ENCODE measurements at regions not wholly inside any gene's neighbourhood (a gene's known extent, or its start where the extent isn't known, plus 50 kb on each side); places are given as distances from the start of the nearest gene placed in this dataset.

DNA sequence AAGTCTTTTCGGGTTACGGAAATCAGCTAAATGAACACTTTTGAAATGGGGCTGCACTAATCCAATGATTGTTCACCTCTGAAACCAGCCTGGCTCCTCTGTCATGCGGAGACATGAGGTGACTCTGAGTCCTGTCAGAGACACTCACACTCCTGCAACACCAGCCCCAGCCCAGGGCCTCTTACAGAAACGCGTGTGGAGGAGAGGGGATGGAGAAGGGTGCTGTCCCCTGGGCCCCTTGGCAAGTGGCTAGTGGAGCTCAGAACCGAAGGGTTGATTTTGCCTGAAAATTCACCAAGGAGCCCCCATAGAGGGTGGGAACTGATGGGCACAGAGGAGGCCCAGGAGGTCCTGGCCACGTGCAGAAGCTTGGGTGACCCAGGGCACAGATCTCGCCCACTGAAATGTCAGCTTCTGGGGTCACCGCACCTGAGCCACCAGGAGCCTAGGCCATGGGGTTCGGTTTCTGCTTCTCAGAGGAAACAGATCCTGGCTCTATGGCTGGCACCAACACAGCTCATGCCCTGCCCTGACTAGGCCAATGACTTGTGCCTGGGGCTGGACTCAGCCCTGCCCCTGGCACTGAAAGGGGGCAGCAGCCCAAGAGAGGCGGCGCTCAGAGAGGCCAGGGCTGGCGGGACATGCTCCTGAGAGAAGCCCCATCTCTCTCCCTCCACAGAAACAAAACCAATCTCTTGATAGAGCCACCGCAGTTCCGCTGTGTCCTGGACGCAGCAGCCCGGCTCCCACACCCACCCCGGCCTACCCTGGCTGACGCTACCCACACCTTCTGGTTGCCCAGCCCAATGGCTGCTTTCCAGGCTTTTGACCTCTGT is 144.7 kb downstream of the ERMARD start:
- DNase-seq, result no peak

GRCh38 chr6:169895000-169895759 is 143.8 kb downstream of the ERMARD start:
- no peak for DNase-seq

DNA sequence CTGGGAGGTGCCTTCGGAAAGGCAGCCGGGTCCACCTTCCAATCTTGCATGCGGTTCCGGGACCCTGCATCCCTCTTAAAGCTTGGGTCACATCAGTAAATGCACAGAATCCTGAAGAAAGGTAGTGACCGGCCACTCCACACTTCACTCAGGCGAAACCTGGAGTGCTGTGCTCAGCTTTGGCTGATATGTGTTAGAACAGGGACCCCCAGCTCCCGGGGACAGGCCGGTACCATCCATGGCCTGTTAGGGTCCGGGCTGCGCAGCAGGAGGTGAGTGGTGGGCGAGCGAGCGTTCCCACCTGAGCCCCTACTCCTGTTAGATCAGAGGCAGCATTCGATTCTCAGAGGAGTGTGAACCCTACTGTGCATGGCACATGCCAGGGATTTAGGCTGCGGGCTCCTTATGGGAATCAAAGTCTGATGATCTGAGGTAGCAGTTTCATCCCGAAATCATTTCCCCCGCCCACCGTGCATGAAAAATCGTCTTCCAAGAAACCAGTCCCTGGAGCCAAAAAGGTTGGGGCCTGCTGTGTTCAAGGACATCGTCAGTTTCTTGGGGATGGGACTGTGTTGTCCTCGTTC is 143.0 kb downstream of the ERMARD start:
- no peak for DNase-seq

- no peak for DNase-seq
Observed at GRCh38 chr6:169893624-169894023, 142.2 kb downstream of the ERMARD start.

DNA sequence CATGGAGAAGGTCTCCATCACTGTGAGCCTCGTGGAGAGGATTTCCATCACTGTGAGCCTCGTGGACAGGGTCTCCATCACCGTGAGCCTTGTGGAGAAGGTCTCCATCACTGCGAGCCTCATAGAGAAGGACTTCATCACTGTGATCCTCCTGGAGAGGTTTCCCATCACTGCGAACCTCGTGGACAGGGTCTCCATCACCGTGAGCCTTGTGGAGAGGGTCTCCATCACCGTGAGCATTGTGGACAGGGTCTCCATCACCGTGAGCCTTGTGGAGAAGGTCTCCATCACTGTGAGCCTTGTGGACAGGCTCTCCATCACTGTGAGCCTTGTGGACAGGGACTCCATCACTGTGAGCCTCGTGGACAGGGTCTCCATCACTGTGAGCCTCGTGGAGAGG is 140.4 kb downstream of the ERMARD start:
- no peak for DNase-seq

- no peak for DNase-seq
Observed at GRCh38 chr6:169891421-169891820, 140.0 kb downstream of the ERMARD start.

DNA sequence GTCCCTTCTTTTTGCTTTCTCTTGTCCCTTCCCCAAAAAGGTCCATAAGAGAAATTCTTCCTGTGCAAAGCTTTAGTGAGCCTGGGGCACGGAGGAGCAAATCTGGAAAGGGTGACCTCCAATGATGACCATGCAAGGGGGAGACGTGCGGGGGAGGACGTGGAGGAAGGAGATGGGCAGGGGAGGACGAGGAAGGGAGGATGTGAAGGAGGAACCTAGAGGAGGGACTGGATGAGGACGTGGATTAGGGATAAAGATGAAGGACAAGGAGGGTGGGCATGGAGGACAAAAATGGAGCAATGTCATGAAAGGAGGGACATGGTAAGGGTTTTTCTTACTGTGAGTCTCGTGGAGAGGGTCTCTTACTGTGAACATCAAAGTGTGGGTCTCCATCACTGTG is 139.5 kb downstream of the ERMARD start:
- no peak for DNase-seq

GRCh38 chr6:169890049-169890448 is 138.6 kb downstream of the ERMARD start:
- DNase-seq, result no peak

GRCh38 chr6:169887529-169888140 is 136.2 kb downstream of the ERMARD start:
- no peak for DNase-seq

DNA sequence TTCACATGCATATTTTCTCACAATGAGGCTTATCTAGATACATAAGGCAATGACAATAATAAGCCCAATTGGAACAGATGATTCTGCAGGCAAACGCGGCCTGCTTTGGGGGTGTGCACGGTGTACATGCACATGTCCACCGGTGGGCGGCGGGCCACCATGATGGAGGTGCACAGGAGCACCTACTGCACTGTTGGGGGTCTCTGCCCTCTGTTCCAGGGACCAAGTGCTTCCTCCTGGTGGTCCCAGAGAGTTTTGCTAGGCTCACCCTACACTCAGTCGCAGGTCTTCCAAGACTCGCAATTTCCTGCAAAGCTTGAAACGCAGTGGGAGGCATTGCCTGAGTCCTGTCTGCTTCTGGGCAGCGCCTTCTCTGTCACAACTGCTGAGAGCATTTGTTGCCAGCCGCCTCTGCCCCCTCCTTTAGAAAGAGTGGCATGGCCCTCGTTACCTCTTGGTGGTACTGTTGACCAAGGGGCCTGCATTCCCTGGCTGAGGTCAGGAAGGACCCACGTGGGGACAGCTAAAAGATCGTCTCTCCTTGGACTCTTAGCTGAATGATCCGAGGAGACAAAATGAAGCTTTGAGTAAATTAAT is 135.3 kb downstream of the ERMARD start:
- DNase-seq, result no peak

GRCh38 chr6:169885831-169886230 is 134.4 kb downstream of the ERMARD start:
- no peak for DNase-seq

GRCh38 chr6:169885131-169885530 is 133.7 kb downstream of the ERMARD start:
- no peak for DNase-seq

GRCh38 chr6:169884158-169884557 is 132.7 kb downstream of the ERMARD start:
- no peak for DNase-seq

GRCh38 chr6:169883316-169883715 is 131.9 kb downstream of the ERMARD start:
- no peak for DNase-seq

DNA sequence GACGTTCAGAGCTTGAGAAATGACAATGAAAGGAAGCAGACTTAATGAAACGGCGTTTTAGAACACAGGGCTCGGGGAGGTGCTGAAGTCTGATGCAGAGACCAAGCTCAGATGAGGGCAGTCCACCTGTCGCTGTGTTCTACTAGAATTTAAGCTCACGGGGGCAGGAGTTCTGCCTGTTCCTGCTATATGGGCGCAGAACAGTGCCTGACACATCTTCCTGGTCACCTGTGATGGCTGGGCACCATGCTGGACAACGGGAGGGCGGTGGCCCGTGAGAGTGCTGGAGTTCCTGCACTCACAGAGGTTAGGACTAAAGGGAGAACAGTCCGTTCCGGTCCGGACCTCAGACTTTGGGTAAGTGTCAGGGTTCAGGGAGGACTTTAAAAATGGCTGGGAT is 130.6 kb downstream of the ERMARD start:
- DNase-seq, result no peak

DNA sequence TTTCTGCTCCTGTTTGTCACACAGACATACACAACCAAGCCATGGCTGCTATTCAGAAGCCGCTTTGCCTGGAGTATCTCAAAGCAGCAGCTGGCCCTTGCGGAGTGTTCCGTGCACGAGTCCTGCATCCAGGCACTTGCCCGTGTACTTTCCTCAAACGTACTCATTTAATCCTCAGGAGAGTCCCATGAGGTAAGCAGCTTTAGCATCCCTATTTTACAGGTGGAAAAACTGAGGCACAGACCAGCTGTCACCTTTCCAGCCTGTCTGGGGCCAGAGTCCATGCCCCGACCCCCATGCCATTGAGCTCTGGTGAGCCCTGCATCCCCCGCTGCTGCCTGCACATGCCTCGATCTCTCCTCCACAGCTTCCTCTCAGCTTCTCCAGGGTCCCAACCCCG is 130.0 kb downstream of the ERMARD start:
- DNase-seq, result no peak

- no peak for DNase-seq
Observed at GRCh38 chr6:169880516-169880915, 129.1 kb downstream of the ERMARD start.

DNA sequence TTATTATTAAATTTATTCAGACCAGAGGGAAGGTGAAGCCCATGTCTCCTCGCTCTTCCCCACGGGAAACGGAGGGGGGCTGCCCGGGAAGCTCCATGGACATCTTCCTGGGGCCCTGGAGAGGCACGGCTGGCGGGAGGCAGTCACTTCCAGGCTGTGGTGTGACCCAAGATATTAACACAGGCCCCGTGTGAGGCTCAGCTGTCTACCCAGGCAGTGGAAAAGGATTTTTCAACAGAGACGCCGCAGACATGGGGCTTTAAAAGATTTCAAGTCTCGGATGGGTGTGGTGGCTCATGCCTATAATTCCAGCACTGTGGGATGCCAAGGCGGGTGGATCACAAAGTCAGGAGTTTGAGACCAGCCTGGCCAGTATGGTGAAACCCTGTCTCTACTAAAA is 117.9 kb downstream of the ERMARD start:
- DNase-seq, result no peak

- DNase-seq, result no peak
Observed at GRCh38 chr6:169868458-169868857, 117.0 kb downstream of the ERMARD start.

DNA sequence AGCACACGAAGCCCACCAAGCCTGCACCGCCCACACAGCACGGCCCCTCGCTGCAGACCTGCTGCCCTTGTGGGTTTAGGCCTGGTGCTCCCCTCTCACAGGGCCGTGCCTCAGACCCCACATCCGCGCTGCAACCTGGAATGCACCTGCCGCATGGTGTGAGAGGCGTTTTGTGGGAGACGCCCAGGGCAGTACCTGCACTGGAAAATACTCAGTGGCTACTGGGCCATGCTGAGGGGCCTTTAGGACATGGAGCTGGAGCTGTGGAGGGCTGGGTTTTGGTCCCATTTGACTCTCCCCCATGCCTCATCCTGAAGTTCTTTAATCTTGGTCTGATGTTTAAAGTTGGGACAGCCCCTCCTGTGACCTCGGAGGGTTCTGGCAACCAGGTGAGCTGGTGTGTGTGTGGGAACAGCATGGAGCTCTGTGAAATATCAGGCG is 116.3 kb downstream of the ERMARD start:
- DNase-seq, result no peak

- DNase-seq, result no peak
Observed at GRCh38 chr6:169866668-169867521, 115.5 kb downstream of the ERMARD start.

- DNase-seq, result no peak
Observed at GRCh38 chr6:169866140-169866534, 114.7 kb downstream of the ERMARD start.

All from inflammatory macrophage treated with lipopolysaccharide for 1 hour (primary cell).